HCT116 (cell line): ENCODE measurements at regions not wholly inside any gene's neighbourhood (a gene's known extent, or its start where the extent isn't known, plus 50 kb on each side); places are given as distances from the start of the nearest gene placed in this dataset.

Experiments used
- ATAC-seq: fragments of 200-7000 bp; cut with Tn5 transposase; 2 replicates; pipeline ENCODE4 v1.9.1; 2020; ENCODE audit warnings: mild to moderate bottlenecking, moderate library complexity
- BruUV-seq: library from RNA; stranded (reverse); fragments of 400-500 nt; replicated peaks from 2 replicates; lab custom pipeline; 2021; lab: Mats Ljungman, UMichigan
- CTCF ChIA-PET: fragments of 300-600 bp; sonication (Branson Sonifier 250); formaldehyde crosslinking; loops from one replicate; lab custom pipeline; 2021; ENCODE audit warnings: antibody characterized with exemption; lab: Charles Lee
- POLR2A ChIA-PET: fragments of 300-600, 350-600 bp; sonication (Branson Sonifier 250); formaldehyde crosslinking; loops from one replicate; lab custom pipeline; 2021; ENCODE audit warnings: antibody characterized with exemption; lab: Charles Lee
- RAD21 ChIA-PET, 2 experiments: fragments of 300-600 bp; sonication (Branson Sonifier 250); formaldehyde crosslinking; loops; one replicate each; lab custom pipeline; 2023; ENCODE audit warnings: low total read pairs in 2 of 2; ENCODE audit not compliant: uncharacterized antibody in 2 of 2, unreplicated experiment in 2 of 2, low non-redundant PET in 1 of 2; lab: Charles Lee
- DNase-seq: peaks from one replicate; pipeline ENCODE4 v3.0.0-alpha.2; 2010; ENCODE audit warnings: low read depth, low spot score
- H2AFZ ChIP-seq: fragments of 200-600 bp; shearing (Covaris generic), sonication (generic); 2 replicates; pipeline ENCODE4 v1.6.1; 2017; ENCODE audit warnings: low read depth, mixed run types, mixed read lengths, antibody characterized with exemption, low read length; ENCODE audit not compliant: poor library complexity, severe bottlenecking
- H3K27ac ChIP-seq: 2 replicates; pipeline ENCODE4 v1.5.1; 2012; ENCODE audit warnings: low read depth, low read length
- H3K27me3 ChIP-seq: fragments of 200-600 bp; sonication (generic); 2 replicates; pipeline ENCODE4 v1.6.1; 2016; ENCODE audit warnings: mixed run types, low read length, mixed read lengths; ENCODE audit not compliant: insufficient read depth
- H3K36me3 ChIP-seq, 2 experiments: fragments of 200-500 bp in 1 of 2; fragments of 200-600 bp in 1 of 2; sonication (Bioruptor generic) in 1 of 2; sonication (generic) in 1 of 2; 2 replicates each; pipeline versions ENCODE4 v1.5.1 to v1.6.1; 2014 to 2016; ENCODE audit warnings: low read length in 2 of 2, inconsistent platforms in 1 of 2, mixed read lengths in 1 of 2, mixed run types in 1 of 2; ENCODE audit not compliant: insufficient read depth in 2 of 2, control insufficient read depth in 1 of 2
- H3K4me1 ChIP-seq, 2 experiments: fragments of 200-600 bp in 1 of 2; sonication (generic) in 1 of 2; 2 replicates each; pipeline versions ENCODE4 v1.5.1 to v1.6.1; 2012 to 2017; ENCODE audit warnings: low read length in 2 of 2, inconsistent platforms in 1 of 2, mild to moderate bottlenecking in 1 of 2, mixed read lengths in 1 of 2, mixed run types in 1 of 2, moderate library complexity in 1 of 2; ENCODE audit not compliant: insufficient read depth in 2 of 2, control insufficient read depth in 1 of 2
- H3K4me2 ChIP-seq: fragments of 200-600 bp; sonication (generic); 2 replicates; pipeline ENCODE4 v1.6.1; 2017; ENCODE audit warnings: mixed run types, low read length, mixed read lengths
- H3K4me3 ChIP-seq, 2 experiments: fragments of 200-600 bp in 1 of 2; sonication (generic) in 1 of 2; replicated peaks in 1 of 2; 2 replicates each; pipeline ENCODE4 v1.5.1; 2011 to 2016; ENCODE audit warnings: low read length in 2 of 2, control low read depth in 1 of 2, low read depth in 1 of 2, mild to moderate bottlenecking in 1 of 2, mixed read lengths in 1 of 2, mixed run types in 1 of 2
- H3K79me2 ChIP-seq: fragments of 200-600 bp; sonication (generic); 2 replicates; pipeline ENCODE4 v1.6.1; 2017; ENCODE audit warnings: mild to moderate bottlenecking, mixed run types, low read length, moderate library complexity, mixed read lengths; ENCODE audit not compliant: insufficient read depth
- H3K9ac ChIP-seq: fragments of 200-600 bp; sonication (generic); 2 replicates; pipeline ENCODE4 v1.6.1; 2016; ENCODE audit warnings: low read length, mixed read lengths
- H3K9me2 ChIP-seq: fragments of 200-600 bp; sonication (generic), shearing (Covaris generic); 2 replicates; pipeline ENCODE4 v1.6.1; 2017; ENCODE audit warnings: mixed run types, mild to moderate bottlenecking, moderate library complexity; ENCODE audit not compliant: insufficient read depth
- H3K9me3 ChIP-seq, 2 experiments: fragments of 200-500 bp in 1 of 2; fragments of 200-600 bp in 1 of 2; sonication (Bioruptor generic) in 1 of 2; sonication (generic) in 1 of 2; 2 replicates each; pipeline ENCODE4 v1.6.1; 2014 to 2017; ENCODE audit warnings: low read length in 2 of 2, mixed read lengths in 2 of 2, inconsistent platforms in 1 of 2, low read depth in 1 of 2, mild to moderate bottlenecking in 1 of 2, mixed run types in 1 of 2, moderate library complexity in 1 of 2; ENCODE audit not compliant: control insufficient read depth in 1 of 2, insufficient read depth in 1 of 2
- H4K20me1 ChIP-seq: fragments of 200-600 bp; sonication (generic), shearing (Covaris generic); 2 replicates; pipeline ENCODE4 v1.6.1; 2017; ENCODE audit warnings: mixed run types, mild to moderate bottlenecking, moderate library complexity; ENCODE audit not compliant: insufficient read depth
- CEBPB ChIP-seq: IDR thresholded peaks from 2 replicates; pipeline ENCODE4 v1.6.1; 2012; ENCODE audit warnings: low read depth
- EGR1 ChIP-seq: IDR thresholded peaks from 2 replicates; pipeline ENCODE4 v1.6.1; 2012; ENCODE audit warnings: low read depth
- EZH2phosphoT487 ChIP-seq: fragments of 200-600 bp; IDR thresholded peaks from 2 replicates; pipeline ENCODE4 v1.6.1; 2018; ENCODE audit warnings: antibody characterized with exemption, borderline replicate concordance
- REST ChIP-seq: IDR thresholded peaks from 2 replicates; pipeline ENCODE4 v1.6.1; 2012; ENCODE audit warnings: low read depth
- SP1 ChIP-seq: IDR thresholded peaks from 2 replicates; pipeline ENCODE4 v1.6.1; 2012; ENCODE audit warnings: low read depth
- YY1 ChIP-seq: IDR thresholded peaks from 2 replicates; pipeline ENCODE4 v1.6.1; 2011; ENCODE audit warnings: low read length, low read depth, moderate library complexity, mild to moderate bottlenecking; ENCODE audit not compliant: insufficient replicate concordance; ENCODE audit errors: extremely low read depth
- ZBTB33 ChIP-seq: IDR thresholded peaks from 2 replicates; pipeline ENCODE4 v1.6.1; 2011; ENCODE audit warnings: mild to moderate bottlenecking, low read length, moderate library complexity; ENCODE audit not compliant: insufficient replicate concordance; ENCODE audit errors: extremely low read depth
- ZFX ChIP-seq: fragments of 450-650 bp; IDR thresholded peaks from 2 replicates; pipeline ENCODE4 v1.6.1; 2017
- ZNF274 ChIP-seq: fragments of 200-500 bp; sonication (Bioruptor generic); IDR thresholded peaks from 2 replicates; pipeline ENCODE4 v1.6.1; 2014; ENCODE audit warnings: mild to moderate bottlenecking, low read depth, low read length, inconsistent platforms
- intact Hi-C: fragments of 100-400 bp; cut with micrococcal nuclease; formaldehyde crosslinking; loops from 2 replicates; pipeline ENCODE4 v1.10.0; 2022

- H4K20me1 ChIP-seq: no peaks in the 10 kb centered on the region
- DNase-seq (no peak), ATAC-seq (no peak)
- H3K27ac ChIP-seq: no peak overlapping the region
- H3K9ac ChIP-seq: no peak overlapping the region
- TF ChIP-seq ZNF274: no peak
- TF ChIP-seq SP1: no peak
- TF ChIP-seq ZFX: no peak
- no peak for TF ChIP-seq YY1
- TF ChIP-seq EGR1: no peak
- TF ChIP-seq, all 23 proteins: peak for 0
- Histone ChIP-seq H3K36me3 (no peaks in the 10 kb centered on the region), H3K9me3 (no peaks in the 10 kb centered on the region), H3K79me2 (no peaks in the 10 kb centered on the region), H2AFZ (no peak overlapping the region), H3K4me1 (no peaks in the 10 kb centered on the region), H3K9me2 (no peaks in the 10 kb centered on the region), H3K27me3 (no peaks in the 10 kb centered on the region), H3K4me3 (no peak overlapping the region), H3K4me2 (no peak overlapping the region)
- POLR2A ChIA-PET: no interaction called here
- BruUV-seq: no TSS peak
- intact Hi-C loops: no loop called here
- CTCF ChIA-PET: no interaction called here
- RAD21 ChIA-PET: no interaction called here
Measured at GRCh38 chr18:78770139-78770822, 209.3 kb upstream of the SALL3 start.

DNA sequence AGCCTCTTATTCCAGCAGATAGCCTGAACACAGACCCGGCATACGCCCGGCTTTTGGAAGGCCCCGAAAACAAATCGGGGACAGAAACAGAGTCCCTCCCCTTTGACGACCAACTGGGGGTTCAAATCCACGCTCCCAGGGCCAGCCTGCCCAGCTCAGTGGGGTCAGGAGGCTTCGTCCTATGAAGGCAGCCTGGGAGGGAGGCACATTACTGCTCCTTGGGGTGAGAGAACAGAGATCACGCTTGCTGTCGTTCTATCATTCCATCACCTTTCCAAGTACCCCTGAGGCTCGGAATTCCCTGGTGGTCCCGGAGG is 208.8 kb upstream of the SALL3 start:
- RAD21 ChIA-PET: no interaction called here
- DNase-seq: no peak
- H3K27me3 ChIP-seq: no peaks in the 10 kb centered on the region

More for the DNA sequence above, 208.8 kb upstream of the SALL3 start:
- H3K9me3 ChIP-seq: no peaks in the 10 kb centered on the region
- ChIA-PET CTCF (no interaction called here), POLR2A (no interaction called here)
- TF ChIP-seq CEBPB: no peak
- no peak for TF ChIP-seq ZBTB33
- TF ChIP-seq REST: no peak
- TF ChIP-seq EGR1: no peak
- no peak for TF ChIP-seq EZH2phosphoT487
- no peak overlapping the region for H3K4me2 ChIP-seq
- no peak overlapping the region for H3K4me3 ChIP-seq
- no peak for ATAC-seq
- H4K20me1 ChIP-seq: no peaks in the 10 kb centered on the region
- H3K9me2 ChIP-seq: no peaks in the 10 kb centered on the region
- intact Hi-C loops: no loop called here
- no peaks in the 10 kb centered on the region for H3K36me3 ChIP-seq
- no peaks in the 10 kb centered on the region for H3K4me1 ChIP-seq
- H3K79me2 ChIP-seq: no peaks in the 10 kb centered on the region
- no peak overlapping the region for H2AFZ ChIP-seq
- H3K9ac ChIP-seq: no peak overlapping the region
- no peak overlapping the region for H3K27ac ChIP-seq
- BruUV-seq: no TSS peak
